ENCODE measurements at regions not wholly inside any gene's neighbourhood (a gene's known extent, or its start where the extent isn't known, plus 50 kb on each side); places are given as distances from the start of the nearest gene placed in this dataset.
"Not testable (repeated sequence)": the region's sequence is repeated elsewhere in the genome, so short reads cannot be mapped to it uniquely, and the experiment has no call there.

GRCh38 chr13:44845281-44846058, 143.8 kb downstream of the NUFIP1 start:
- not testable (repeated sequence) for DNase-seq

GRCh38 chr13:44844786-44845185, 144.5 kb downstream of the NUFIP1 start:
- DNase-seq, result no peak

GRCh38 chr13:44843403-44843802, 145.9 kb downstream of the NUFIP1 start:
- no peak for DNase-seq

GRCh38 chr13:44842158-44842557, 147.1 kb downstream of the NUFIP1 start:
- DNase-seq, result no peak

- DNase-seq, result no peak
Measured at GRCh38 chr13:44840131-44840530, 149.1 kb downstream of the NUFIP1 start.

- DNase-seq, result no peak
Measured at GRCh38 chr13:44837250-44837649, 152.0 kb downstream of the NUFIP1 start.

GRCh38 chr13:44834404-44834803, 154.9 kb downstream of the NUFIP1 start:
- DNase-seq, result no peak

GRCh38 chr13:44833626-44834025, 155.6 kb downstream of the NUFIP1 start:
- DNase-seq, result no peak

GRCh38 chr13:44833139-44833538, 156.1 kb downstream of the NUFIP1 start:
- DNase-seq, result no peak

- no peak for DNase-seq
Measured at GRCh38 chr13:44826591-44827350, 162.5 kb downstream of the NUFIP1 start.

GRCh38 chr13:44825953-44826352, 163.3 kb downstream of the NUFIP1 start:
- DNase-seq, result no peak

GRCh38 chr13:44823555-44823954, 165.7 kb downstream of the NUFIP1 start:
- not testable (repeated sequence) for DNase-seq

GRCh38 chr13:44822291-44822690, 167.0 kb downstream of the NUFIP1 start:
- DNase-seq, result no peak

- DNase-seq, result no peak
Measured at GRCh38 chr13:44819772-44820171, 169.5 kb downstream of the NUFIP1 start.

GRCh38 chr13:44819245-44819644, 170.0 kb downstream of the NUFIP1 start:
- DNase-seq, result no peak

- DNase-seq, result no peak
Measured at GRCh38 chr13:44818428-44818827, 170.8 kb downstream of the NUFIP1 start.

GRCh38 chr13:44818016-44818415, 171.3 kb downstream of the NUFIP1 start:
- no peak for DNase-seq

- DNase-seq, result no peak
Measured at GRCh38 chr13:44817131-44817671, 172.1 kb downstream of the NUFIP1 start.

GRCh38 chr13:44816701-44817100, 172.6 kb downstream of the NUFIP1 start:
- no peak for DNase-seq

GRCh38 chr13:44815623-44816022, 173.6 kb downstream of the NUFIP1 start:
- DNase-seq, result no peak

- no peak for DNase-seq
Measured at GRCh38 chr13:44814836-44815235, 174.4 kb downstream of the NUFIP1 start.

- DNase-seq, result no peak
Measured at GRCh38 chr13:44814161-44814560, 175.1 kb downstream of the NUFIP1 start.

- no peak for DNase-seq
Measured at GRCh38 chr13:44812818-44813217, 176.5 kb downstream of the NUFIP1 start.

Data from NCI-H1436 treated with DMSO at 0.1 percent for 48 hours (cell line).